Liver (tissue), 8 donors: ENCODE measurements at regions not wholly inside any gene's neighbourhood (a gene's known extent, or its start where the extent isn't known, plus 50 kb on each side); places are given as distances from the start of the nearest gene placed in this dataset.

Experiments used
- DNase-seq: peaks from one replicate; pipeline ENCODE4 v3.0.0-alpha.2; 2017; ENCODE audit warnings: low spot score
- H3K27ac ChIP-seq, 2 donors: one replicate each; pipeline ENCODE4 v1.7.0; 2013; ENCODE audit warnings: inconsistent platforms in 2 of 2, low read length in 2 of 2, control low read depth in 1 of 2, low read depth in 1 of 2, mild to moderate bottlenecking in 1 of 2
- H3K27me3 ChIP-seq, 4 donors: one replicate each; pipeline versions ENCODE4 v1.6.1 to v1.7.0; 2013; ENCODE audit warnings: low read length in 3 of 4, inconsistent platforms in 1 of 4, mild to moderate bottlenecking in 1 of 4, moderate library complexity in 1 of 4; ENCODE audit not compliant: control insufficient read depth in 4 of 4, insufficient read depth in 4 of 4
- H3K36me3 ChIP-seq, 4 donors: one replicate each; pipeline versions ENCODE4 v1.6.1 to v1.7.0; 2013; ENCODE audit warnings: low read length in 3 of 4, mild to moderate bottlenecking in 3 of 4, low read depth in 1 of 4, moderate library complexity in 1 of 4; ENCODE audit not compliant: control insufficient read depth in 4 of 4, insufficient read depth in 3 of 4
- H3K4me1 ChIP-seq, 4 donors: one replicate each; pipeline versions ENCODE4 v1.6.1 to v1.7.0; 2013; ENCODE audit warnings: low read length in 3 of 4, mild to moderate bottlenecking in 3 of 4, moderate library complexity in 1 of 4; ENCODE audit not compliant: control insufficient read depth in 4 of 4, insufficient read depth in 4 of 4
- H3K4me3 ChIP-seq, 3 donors: one replicate each; pipeline versions ENCODE4 v1.6.1 to v1.7.0; 2013; ENCODE audit warnings: low read length in 3 of 3, control low read depth in 1 of 3, low read depth in 1 of 3, mild to moderate bottlenecking in 1 of 3
- H3K9ac ChIP-seq, 2 donors: one replicate each; pipeline ENCODE4 v1.7.0; 2013; ENCODE audit warnings: low read length in 2 of 2, mild to moderate bottlenecking in 2 of 2, moderate library complexity in 2 of 2, control low read depth in 1 of 2, low read depth in 1 of 2
- H3K9me3 ChIP-seq, 4 donors: one replicate each; pipeline versions ENCODE4 v1.6.1 to v1.7.0; 2013; ENCODE audit warnings: low read length in 3 of 4; ENCODE audit not compliant: control insufficient read depth in 4 of 4
- EGR1 ChIP-seq, 2 donors: IDR thresholded peaks; 2 replicates each; pipeline ENCODE4 v1.6.1; 2016 to 2018; ENCODE audit warnings: antibody characterized with exemption in 2 of 2, low read depth in 2 of 2
- FOXA1 ChIP-seq: IDR thresholded peaks from 2 replicates; pipeline ENCODE4 v1.6.1; 2016; ENCODE audit warnings: antibody characterized with exemption
- FOXA2 ChIP-seq: IDR thresholded peaks from 2 replicates; pipeline ENCODE4 v1.6.1; 2016; ENCODE audit warnings: antibody characterized with exemption
- HNF4A ChIP-seq, 2 donors: conservative IDR thresholded peaks; 2 replicates each; pipeline ENCODE4 v1.6.1; 2016; ENCODE audit warnings: antibody characterized with exemption in 2 of 2, mild to moderate bottlenecking in 2 of 2
- NR2F2 ChIP-seq: IDR thresholded peaks from 2 replicates; pipeline ENCODE4 v1.6.1; 2016; ENCODE audit warnings: antibody characterized with exemption
- RAD21 ChIP-seq, 2 donors: IDR thresholded peaks; 2 replicates each; pipeline ENCODE4 v1.6.1; 2016; ENCODE audit warnings: antibody characterized with exemption in 2 of 2, mild to moderate bottlenecking in 2 of 2
- RXRA ChIP-seq, 2 donors: IDR thresholded peaks; 2 replicates each; pipeline ENCODE4 v1.6.1; 2017 to 2018; ENCODE audit warnings: antibody characterized with exemption in 2 of 2, mild to moderate bottlenecking in 1 of 2
- SP1 ChIP-seq: IDR thresholded peaks from 2 replicates; pipeline ENCODE4 v1.6.1; 2018; ENCODE audit warnings: antibody characterized with exemption, mild to moderate bottlenecking
- YY1 ChIP-seq: IDR thresholded peaks from 2 replicates; pipeline ENCODE4 v1.6.1; 2016; ENCODE audit warnings: antibody characterized with exemption, mild to moderate bottlenecking
- WGBS: extraction: QIAGEN DNeasy Blood & Tissue Kit; methylation state at CpG from one replicate; pipeline ENCODE4 v1.1.7; 2013; 5-methylcytosine and 5-hydroxymethylcytosine counted together
- TF ChIP-seq, protein P1 (sequence below): IDR thresholded peaks from 2 replicates; pipeline ENCODE4 v1.6.1; 2016; ENCODE audit warnings: antibody characterized with exemption, mild to moderate bottlenecking
- TF ChIP-seq, protein P2 (sequence below): IDR thresholded peaks from 2 replicates; pipeline ENCODE4 v1.6.1; 2016; ENCODE audit warnings: antibody characterized with exemption
- TF ChIP-seq, protein P3 (sequence below): fragments of 150-350 bp; IDR thresholded peaks from 2 replicates; pipeline ENCODE4 v1.5.1; 2017; ENCODE audit warnings: improper control_type of control experiment, low read depth, low read length; ENCODE audit not compliant: missing input control
- donor health status: healthy.
- donor health status: healthy.
- donor health status: healthy.
- donor health status: healthy.
- donor health status: healthy.

DNA sequence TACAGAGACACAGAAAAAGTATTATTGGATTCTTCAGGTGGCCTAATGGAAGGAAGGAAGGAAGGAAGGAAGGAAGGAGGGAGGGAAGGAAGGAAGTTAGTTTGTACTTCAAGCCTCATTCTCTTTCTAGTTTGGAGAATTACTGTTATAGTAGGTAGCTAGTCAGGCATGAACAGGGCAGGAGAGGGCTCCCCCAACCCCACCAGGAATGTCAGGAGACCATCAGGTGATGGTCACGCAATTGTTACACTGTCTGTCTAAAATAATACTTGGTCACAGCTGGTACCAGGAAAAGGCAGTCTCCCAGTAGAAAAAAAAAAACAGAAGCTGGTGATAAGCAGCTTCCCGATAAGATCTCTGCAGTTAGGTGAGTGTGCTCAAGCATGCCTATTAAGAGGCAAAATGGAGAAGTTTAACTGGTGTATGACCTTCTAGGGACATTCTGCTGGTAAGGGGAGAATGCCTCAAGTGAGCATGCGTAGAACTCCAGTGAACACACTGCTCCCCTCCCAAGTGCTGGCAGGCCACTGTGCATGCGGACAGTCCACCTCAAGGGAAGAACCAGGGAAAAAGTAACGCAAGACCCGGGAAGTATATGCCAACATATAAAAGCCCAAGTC is 358.4 kb upstream of the SOX5 start:
- no peak overlapping the region for H3K9ac ChIP-seq
- H3K27me3 ChIP-seq = no peaks in the 10 kb centered on the region
- H3K36me3 ChIP-seq = no peaks in the 10 kb centered on the region
- 90% methylated on average over 6 of the region's 6 CpGs for WGBS
- peaks cover 0 to 3% (median 0%) of the 10 kb centered on the region in 4 donors for H3K4me1 ChIP-seq
- H3K4me3 ChIP-seq = no peak overlapping the region
- no peaks in the 10 kb centered on the region for H3K9me3 ChIP-seq
- no peak overlapping the region for H3K27ac ChIP-seq
- TF ChIP-seq, protein P1, sequence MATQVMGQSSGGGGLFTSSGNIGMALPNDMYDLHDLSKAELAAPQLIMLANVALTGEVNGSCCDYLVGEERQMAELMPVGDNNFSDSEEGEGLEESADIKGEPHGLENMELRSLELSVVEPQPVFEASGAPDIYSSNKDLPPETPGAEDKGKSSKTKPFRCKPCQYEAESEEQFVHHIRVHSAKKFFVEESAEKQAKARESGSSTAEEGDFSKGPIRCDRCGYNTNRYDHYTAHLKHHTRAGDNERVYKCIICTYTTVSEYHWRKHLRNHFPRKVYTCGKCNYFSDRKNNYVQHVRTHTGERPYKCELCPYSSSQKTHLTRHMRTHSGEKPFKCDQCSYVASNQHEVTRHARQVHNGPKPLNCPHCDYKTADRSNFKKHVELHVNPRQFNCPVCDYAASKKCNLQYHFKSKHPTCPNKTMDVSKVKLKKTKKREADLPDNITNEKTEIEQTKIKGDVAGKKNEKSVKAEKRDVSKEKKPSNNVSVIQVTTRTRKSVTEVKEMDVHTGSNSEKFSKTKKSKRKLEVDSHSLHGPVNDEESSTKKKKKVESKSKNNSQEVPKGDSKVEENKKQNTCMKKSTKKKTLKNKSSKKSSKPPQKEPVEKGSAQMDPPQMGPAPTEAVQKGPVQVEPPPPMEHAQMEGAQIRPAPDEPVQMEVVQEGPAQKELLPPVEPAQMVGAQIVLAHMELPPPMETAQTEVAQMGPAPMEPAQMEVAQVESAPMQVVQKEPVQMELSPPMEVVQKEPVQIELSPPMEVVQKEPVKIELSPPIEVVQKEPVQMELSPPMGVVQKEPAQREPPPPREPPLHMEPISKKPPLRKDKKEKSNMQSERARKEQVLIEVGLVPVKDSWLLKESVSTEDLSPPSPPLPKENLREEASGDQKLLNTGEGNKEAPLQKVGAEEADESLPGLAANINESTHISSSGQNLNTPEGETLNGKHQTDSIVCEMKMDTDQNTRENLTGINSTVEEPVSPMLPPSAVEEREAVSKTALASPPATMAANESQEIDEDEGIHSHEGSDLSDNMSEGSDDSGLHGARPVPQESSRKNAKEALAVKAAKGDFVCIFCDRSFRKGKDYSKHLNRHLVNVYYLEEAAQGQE = no peak
- DNase-seq = no peak

DNA sequence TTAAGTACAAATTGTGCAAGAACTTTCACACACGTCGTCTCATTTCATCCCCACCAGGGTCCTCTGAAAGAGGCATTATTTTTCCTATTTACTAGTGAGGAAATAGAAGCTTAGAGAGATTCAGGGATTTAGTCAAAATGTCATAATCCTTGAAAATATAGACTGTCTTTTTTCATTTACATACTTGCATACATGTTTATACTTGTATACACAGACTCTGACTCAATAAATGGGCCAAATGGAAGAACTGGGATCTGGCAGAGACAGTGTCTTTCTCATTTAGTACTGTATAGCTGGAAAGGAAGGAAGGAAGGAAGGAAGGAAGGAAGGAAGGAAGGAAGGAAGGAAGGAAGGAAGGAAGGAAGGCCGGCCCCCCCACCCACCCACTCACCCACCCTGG is 357.7 kb upstream of the SOX5 start:
- no peak overlapping the region for H3K27ac ChIP-seq
- no peak overlapping the region for H3K4me3 ChIP-seq
- no peak for DNase-seq
- WGBS = 91% methylated on average over 2 of the region's 3 CpGs
- H3K36me3 ChIP-seq = no peaks in the 10 kb centered on the region
- H3K9me3 ChIP-seq = no peaks in the 10 kb centered on the region
- H3K9ac ChIP-seq = no peak overlapping the region
- no peaks in the 10 kb centered on the region for H3K27me3 ChIP-seq
- TF ChIP-seq NR2F2 = no peak
- no peak for TF ChIP-seq FOXA2
- TF ChIP-seq, protein P1 = no peak
- TF ChIP-seq HNF4A (conservative IDR thresholded peaks at IDR 0.05) = no peak
- no peak for TF ChIP-seq YY1
- peaks cover 0 to 3% (median 0%) of the 10 kb centered on the region in 4 donors for H3K4me1 ChIP-seq

DNA sequence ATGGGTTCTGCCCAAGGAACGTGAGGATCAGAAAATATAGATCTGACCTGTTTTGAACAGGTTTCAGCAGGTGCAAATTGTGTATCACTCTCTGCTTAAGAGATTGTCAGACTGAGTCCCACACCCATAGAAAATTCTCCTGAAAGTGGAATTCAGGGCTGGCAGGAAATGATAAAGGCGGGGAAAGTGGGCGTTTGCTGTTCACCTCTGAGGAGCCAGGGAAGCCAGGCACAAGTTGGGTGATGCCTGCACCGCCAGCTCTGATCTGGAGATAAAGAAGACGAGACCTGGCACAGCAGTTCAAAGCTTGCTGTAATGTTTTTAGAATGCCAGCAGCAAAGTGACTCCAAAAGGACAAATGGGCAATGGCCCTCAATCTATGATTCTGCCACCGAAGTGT is 356.5 kb upstream of the SOX5 start:
- DNase-seq = no peak
- no peak for TF ChIP-seq RXRA (IDR thresholded peaks at IDR 0.05)
- TF ChIP-seq, protein P2, sequence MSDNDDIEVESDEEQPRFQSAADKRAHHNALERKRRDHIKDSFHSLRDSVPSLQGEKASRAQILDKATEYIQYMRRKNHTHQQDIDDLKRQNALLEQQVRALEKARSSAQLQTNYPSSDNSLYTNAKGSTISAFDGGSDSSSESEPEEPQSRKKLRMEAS = no peak
- TF ChIP-seq, protein P3, sequence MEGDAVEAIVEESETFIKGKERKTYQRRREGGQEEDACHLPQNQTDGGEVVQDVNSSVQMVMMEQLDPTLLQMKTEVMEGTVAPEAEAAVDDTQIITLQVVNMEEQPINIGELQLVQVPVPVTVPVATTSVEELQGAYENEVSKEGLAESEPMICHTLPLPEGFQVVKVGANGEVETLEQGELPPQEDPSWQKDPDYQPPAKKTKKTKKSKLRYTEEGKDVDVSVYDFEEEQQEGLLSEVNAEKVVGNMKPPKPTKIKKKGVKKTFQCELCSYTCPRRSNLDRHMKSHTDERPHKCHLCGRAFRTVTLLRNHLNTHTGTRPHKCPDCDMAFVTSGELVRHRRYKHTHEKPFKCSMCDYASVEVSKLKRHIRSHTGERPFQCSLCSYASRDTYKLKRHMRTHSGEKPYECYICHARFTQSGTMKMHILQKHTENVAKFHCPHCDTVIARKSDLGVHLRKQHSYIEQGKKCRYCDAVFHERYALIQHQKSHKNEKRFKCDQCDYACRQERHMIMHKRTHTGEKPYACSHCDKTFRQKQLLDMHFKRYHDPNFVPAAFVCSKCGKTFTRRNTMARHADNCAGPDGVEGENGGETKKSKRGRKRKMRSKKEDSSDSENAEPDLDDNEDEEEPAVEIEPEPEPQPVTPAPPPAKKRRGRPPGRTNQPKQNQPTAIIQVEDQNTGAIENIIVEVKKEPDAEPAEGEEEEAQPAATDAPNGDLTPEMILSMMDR = no peak
- no peak for TF ChIP-seq EGR1 (IDR thresholded peaks at IDR 0.05; ENCODE audit: low read depth in 2 of 2)
- no peak for TF ChIP-seq FOXA1
- TF ChIP-seq SP1 = no peak
- TF ChIP-seq RAD21 (IDR thresholded peaks at IDR 0.05) = no peak
- TF ChIP-seq, protein P1 = no peak
- TF ChIP-seq FOXA2 = no peak
- 77% methylated on average over 6 of the region's 6 CpGs for WGBS

More for the DNA sequence above, 356.5 kb upstream of the SOX5 start:
- Histone ChIP-seq H3K9me3 (no peaks in the 10 kb centered on the region), H3K4me3 (no peak overlapping the region), H3K27ac (no peak overlapping the region), H3K27me3 (no peaks in the 10 kb centered on the region), H3K4me1 (peaks cover 0 to 3% (median 0%) of the 10 kb centered on the region in 4 donors), H3K36me3 (no peaks in the 10 kb centered on the region), H3K9ac (no peak overlapping the region)
